Activated CD4-positive, alpha-beta T cell treated with anti-CD3 and anti-CD28 coated beads for 1 hour (primary cell): ENCODE measurements at regions not wholly inside any gene's neighbourhood (a gene's known extent, or its start where the extent isn't known, plus 50 kb on each side); places are given as distances from the start of the nearest gene placed in this dataset.
"Not testable (repeated sequence)": the region's sequence is repeated elsewhere in the genome, so short reads cannot be mapped to it uniquely, and the experiment has no call there.

Source experiments
- DNase-seq: peaks from one replicate; pipeline ENCODE4 v3.0.0-alpha.2; 2020

- not testable (repeated sequence) for DNase-seq
Measured at GRCh38 chr1:144021690-144022384, 50.1 kb upstream of the FAM72C start.
